H1 (cell line): ENCODE measurements at regions not wholly inside any gene's neighbourhood (a gene's known extent, or its start where the extent isn't known, plus 50 kb on each side); places are given as distances from the start of the nearest gene placed in this dataset.

Experiments
- CTCF ChIA-PET: fragments of 300-600 bp; sonication (Branson Sonifier 250); formaldehyde crosslinking; loops from one replicate; lab custom pipeline; 2021; ENCODE audit not compliant: partially characterized antibody; lab: Charles Lee
- POLR2A ChIA-PET: fragments of 300-600 bp; sonication (Branson Sonifier 250); formaldehyde crosslinking; loops from one replicate; lab custom pipeline; 2021; ENCODE audit warnings: inconsistent platforms; ENCODE audit not compliant: partially characterized antibody; lab: Charles Lee
- DNase-seq, 2 experiments: peaks; one replicate each; pipeline versions ENCODE4 v3.0.0 to v3.0.0-alpha.2; 2010 to 2022; ENCODE audit warnings: low spot score in 2 of 2, low read depth in 1 of 2, mixed read lengths in 1 of 2
- FAIRE-seq: peaks from 2 replicates; lab custom pipeline; 2011; peaks lifted over from hg19 to GRCh38; lab: Jason Lieb, UNC
- H2AFZ ChIP-seq: 2 replicates; pipeline ENCODE4 v1.8.1; 2012; ENCODE audit warnings: low read length, inconsistent platforms
- H2AK5ac ChIP-seq: 2 replicates; pipeline ENCODE4 v1.6.1; 2013; ENCODE audit warnings: low read depth, low read length
- H2BK120ac ChIP-seq: replicated peaks from 2 replicates; pipeline ENCODE3; 2013; ENCODE audit warnings: low read depth, low read length, inconsistent platforms
- H2BK12ac ChIP-seq: 2 replicates; pipeline ENCODE4 v1.6.1; 2013; ENCODE audit warnings: low read depth, low read length
- H2BK15ac ChIP-seq: 2 replicates; pipeline ENCODE4 v1.6.1; 2013; ENCODE audit warnings: low read length
- H2BK20ac ChIP-seq: 2 replicates; pipeline ENCODE4 v1.6.1; 2013; ENCODE audit warnings: low read length
- H2BK5ac ChIP-seq: 2 replicates; pipeline ENCODE4 v1.6.1; 2013; ENCODE audit warnings: low read depth, low read length
- H3K14ac ChIP-seq: 2 replicates; pipeline ENCODE4 v1.6.1; 2013; ENCODE audit warnings: inconsistent platforms; ENCODE audit not compliant: insufficient read length
- H3K18ac ChIP-seq: 2 replicates; pipeline ENCODE4 v1.6.1; 2013; ENCODE audit warnings: low read length; ENCODE audit errors: extremely low read depth
- H3K23ac ChIP-seq: 2 replicates; pipeline ENCODE4 v1.6.1; 2013; ENCODE audit warnings: inconsistent platforms; ENCODE audit not compliant: insufficient read length
- H3K23me2 ChIP-seq: 2 replicates; pipeline ENCODE4 v1.6.1; 2013; ENCODE audit warnings: low read depth, low read length
- H3K27ac ChIP-seq: 2 replicates; pipeline ENCODE4 v1.6.1; 2011; ENCODE audit warnings: low read depth, low read length, inconsistent platforms
- H3K27me3 ChIP-seq, 4 experiments: replicated peaks in 1 of 4; 1 replicate in 1 of 4; 2 replicates in 3 of 4; pipeline versions ENCODE4 v1.6.1 to v1.8.1; 2011 to 2013; ENCODE audit warnings: low read length in 3 of 4, mild to moderate bottlenecking in 3 of 4, inconsistent platforms in 2 of 4, mixed read lengths in 2 of 4, moderate library complexity in 1 of 4; ENCODE audit not compliant: control insufficient read depth in 3 of 4, insufficient read depth in 3 of 4; ENCODE audit errors: extremely low read depth in 1 of 4
- H3K36me3 ChIP-seq, 4 experiments: 2 replicates each; pipeline versions ENCODE4 v1.6.1 to v1.8.1; 2011 to 2013; ENCODE audit warnings: mild to moderate bottlenecking in 4 of 4, low read length in 3 of 4, moderate library complexity in 2 of 4, control low read depth in 1 of 4, inconsistent platforms in 1 of 4; ENCODE audit not compliant: insufficient read depth in 4 of 4, control insufficient read depth in 2 of 4
- H3K4ac ChIP-seq: replicated peaks from 2 replicates; pipeline ENCODE3; 2013; ENCODE audit warnings: low read length, low read depth, mixed read lengths, inconsistent platforms; ENCODE audit not compliant: insufficient read length
- H3K4me1 ChIP-seq, 4 experiments: replicated peaks in 1 of 4; 1 replicate in 1 of 4; 2 replicates in 3 of 4; pipeline versions ENCODE4 v1.6.1 to v1.8.1; 2011 to 2013; ENCODE audit warnings: low read length in 3 of 4, inconsistent platforms in 2 of 4, mixed read lengths in 1 of 4; ENCODE audit not compliant: insufficient read depth in 4 of 4, control insufficient read depth in 3 of 4
- H3K4me2 ChIP-seq, 2 experiments: 2 replicates each; pipeline versions ENCODE4 v1.6.1 to v1.8.1; 2011 to 2013; ENCODE audit warnings: low read depth in 2 of 2, low read length in 2 of 2, control low read depth in 1 of 2, inconsistent platforms in 1 of 2, mild to moderate bottlenecking in 1 of 2; ENCODE audit not compliant: insufficient read depth in 1 of 2
- H3K4me3 ChIP-seq, 4 experiments: fragments of 200-600, 300-600 bp in 1 of 4; sonication (generic), shearing (Covaris generic), sonication (Bioruptor Twin) in 1 of 4; 2 replicates each; pipeline versions ENCODE4 v1.5.1 to v1.8.1; 2011 to 2016; ENCODE audit warnings: low read length in 4 of 4, low read depth in 3 of 4, control low read depth in 2 of 4, inconsistent platforms in 2 of 4, mild to moderate bottlenecking in 2 of 4, mixed read lengths in 1 of 4, moderate library complexity in 1 of 4; ENCODE audit not compliant: insufficient read depth in 2 of 4; ENCODE audit errors: extremely low read depth in 1 of 4
- H3K56ac ChIP-seq: replicated peaks from 2 replicates; pipeline ENCODE3; 2013; ENCODE audit warnings: low read depth, mild to moderate bottlenecking, mixed read lengths, low read length, inconsistent platforms; ENCODE audit not compliant: insufficient read length
- H3K79me1 ChIP-seq: 2 replicates; pipeline ENCODE4 v1.6.1; 2013; ENCODE audit warnings: low read depth, low read length, control low read depth
- H3K79me2 ChIP-seq, 2 experiments: 2 replicates each; pipeline versions ENCODE4 v1.6.1 to v1.8.1; 2012 to 2013; ENCODE audit warnings: low read length in 2 of 2, mild to moderate bottlenecking in 2 of 2, inconsistent platforms in 1 of 2; ENCODE audit not compliant: insufficient read depth in 2 of 2, control insufficient read depth in 1 of 2
- H3K9ac ChIP-seq, 4 experiments: replicated peaks in 1 of 4; 1 replicate in 1 of 4; 2 replicates in 3 of 4; pipeline versions ENCODE4 v1.6.1 to v1.8.1; 2011 to 2013; ENCODE audit warnings: low read depth in 3 of 4, low read length in 3 of 4, control low read depth in 2 of 4, mild to moderate bottlenecking in 2 of 4, moderate library complexity in 2 of 4, inconsistent platforms in 1 of 4; ENCODE audit errors: extremely low read depth in 1 of 4
- H3K9me3 ChIP-seq, 2 experiments: 2 replicates each; pipeline versions ENCODE4 v1.6.1 to v1.8.1; 2012 to 2013; ENCODE audit warnings: mild to moderate bottlenecking in 2 of 2, moderate library complexity in 2 of 2, control low read depth in 1 of 2, inconsistent platforms in 1 of 2, low read depth in 1 of 2, low read length in 1 of 2, mixed read lengths in 1 of 2; ENCODE audit not compliant: insufficient read depth in 2 of 2
- H4K20me1 ChIP-seq, 2 experiments: replicated peaks in 1 of 2; 2 replicates each; pipeline versions ENCODE3 to v1.8.1; 2011 to 2013; ENCODE audit warnings: inconsistent platforms in 2 of 2, low read length in 2 of 2, mild to moderate bottlenecking in 1 of 2; ENCODE audit not compliant: insufficient read depth in 2 of 2, control insufficient read depth in 1 of 2
- H4K5ac ChIP-seq: 2 replicates; pipeline ENCODE4 v1.6.1; 2013; ENCODE audit warnings: low read length, low read depth, mixed read lengths, inconsistent platforms; ENCODE audit not compliant: insufficient read length
- H4K8ac ChIP-seq: 2 replicates; pipeline ENCODE4 v1.8.0; 2013; ENCODE audit warnings: mild to moderate bottlenecking, moderate library complexity, low read length, inconsistent platforms; ENCODE audit not compliant: insufficient read depth; ENCODE audit errors: extremely low read depth
- H4K91ac ChIP-seq: replicated peaks from 2 replicates; pipeline ENCODE3; 2013; ENCODE audit warnings: low read length, mixed read lengths, inconsistent platforms; ENCODE audit not compliant: insufficient read length
- CHD1 ChIP-seq: IDR thresholded peaks from 2 replicates; pipeline ENCODE4 v1.6.1; 2012; ENCODE audit warnings: low read depth, low read length, improper control_type of control experiment
- CREB1 ChIP-seq: IDR thresholded peaks from 2 replicates; pipeline ENCODE4 v1.6.1; 2012; ENCODE audit warnings: inconsistent platforms
- KDM1A ChIP-seq: fragments of 200-600, 300-600 bp; sonication (generic); IDR thresholded peaks from 2 replicates; pipeline ENCODE4 v1.7.1; 2016; ENCODE audit warnings: mild to moderate bottlenecking, low read length, borderline replicate concordance
- TF ChIP-seq, protein P1 (sequence below), 3 experiments: IDR thresholded peaks; 1 replicate in 2 of 3; 2 replicates in 1 of 3; pipeline versions ENCODE4 v1.5.1 to v1.6.1; 2011; ENCODE audit warnings: low read length in 3 of 3, mild to moderate bottlenecking in 3 of 3, inconsistent platforms in 2 of 3, low read depth in 1 of 3, moderate library complexity in 1 of 3; ENCODE audit not compliant: insufficient read depth in 1 of 3; ENCODE audit errors: control extremely low read depth in 1 of 3

DNA sequence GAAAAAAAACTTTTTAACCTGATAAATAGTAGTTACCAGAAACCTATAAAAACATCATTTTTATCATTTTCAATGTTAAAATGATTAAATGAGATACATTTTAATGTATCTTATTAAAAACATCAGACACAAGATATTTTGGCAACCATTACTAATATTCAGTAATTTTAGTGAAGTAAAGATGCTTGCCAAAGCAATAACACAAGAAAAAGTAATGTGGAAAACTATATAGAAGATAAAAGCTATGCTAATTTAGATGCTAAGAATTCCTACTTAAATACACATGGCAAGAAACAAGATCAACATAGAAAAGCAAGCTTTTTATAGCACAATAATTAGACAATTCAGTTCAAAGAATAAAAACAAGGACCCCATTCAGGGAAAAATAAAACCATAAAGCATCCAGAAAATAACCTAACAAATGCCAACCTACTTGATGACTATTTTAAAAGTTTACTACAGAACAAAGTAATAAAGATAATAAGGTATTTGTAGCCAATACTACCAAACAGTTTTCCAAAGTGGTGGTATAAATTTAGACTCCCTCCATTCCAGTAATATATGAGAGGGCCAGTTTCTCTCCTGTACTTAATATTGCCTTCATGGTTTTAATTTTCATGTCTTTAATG lies 489.5 kb downstream of the CDH2 start:
- TF ChIP-seq, protein P1, sequence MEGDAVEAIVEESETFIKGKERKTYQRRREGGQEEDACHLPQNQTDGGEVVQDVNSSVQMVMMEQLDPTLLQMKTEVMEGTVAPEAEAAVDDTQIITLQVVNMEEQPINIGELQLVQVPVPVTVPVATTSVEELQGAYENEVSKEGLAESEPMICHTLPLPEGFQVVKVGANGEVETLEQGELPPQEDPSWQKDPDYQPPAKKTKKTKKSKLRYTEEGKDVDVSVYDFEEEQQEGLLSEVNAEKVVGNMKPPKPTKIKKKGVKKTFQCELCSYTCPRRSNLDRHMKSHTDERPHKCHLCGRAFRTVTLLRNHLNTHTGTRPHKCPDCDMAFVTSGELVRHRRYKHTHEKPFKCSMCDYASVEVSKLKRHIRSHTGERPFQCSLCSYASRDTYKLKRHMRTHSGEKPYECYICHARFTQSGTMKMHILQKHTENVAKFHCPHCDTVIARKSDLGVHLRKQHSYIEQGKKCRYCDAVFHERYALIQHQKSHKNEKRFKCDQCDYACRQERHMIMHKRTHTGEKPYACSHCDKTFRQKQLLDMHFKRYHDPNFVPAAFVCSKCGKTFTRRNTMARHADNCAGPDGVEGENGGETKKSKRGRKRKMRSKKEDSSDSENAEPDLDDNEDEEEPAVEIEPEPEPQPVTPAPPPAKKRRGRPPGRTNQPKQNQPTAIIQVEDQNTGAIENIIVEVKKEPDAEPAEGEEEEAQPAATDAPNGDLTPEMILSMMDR (IDR thresholded peaks at IDR 0.05; ENCODE audit: control extremely low read depth in 1 of 3, insufficient read depth in 1 of 3, low read depth in 1 of 3, low read length in 3 of 3) = no peak
- TF ChIP-seq KDM1A (peak; percentile 65; the same call in 1 of the 2 replicates), CHD1 (no peak), CREB1 (no peak)
- TF ChIP-seq, all 59 proteins: peak for 1
- no peaks in the 10 kb centered on the region for H3K4me1 ChIP-seq

More for the DNA sequence above, 489.5 kb downstream of the CDH2 start:
- Histone ChIP-seq H3K23ac (no peak overlapping the region), H3K36me3 (no peaks in the 10 kb centered on the region), H2AFZ (no peak overlapping the region), H2BK120ac (no peak overlapping the region), H2BK20ac (no peak overlapping the region), H3K56ac (no peak overlapping the region), H4K5ac (no peak overlapping the region), H2BK12ac (no peak overlapping the region), H3K4me3 (no peak overlapping the region), H3K4me2 (no peak overlapping the region), H3K79me2 (no peaks in the 10 kb centered on the region), H4K20me1 (no peaks in the 10 kb centered on the region), H3K14ac (no peak overlapping the region), H3K9me3 (peaks cover 0 to 7% of the 10 kb centered on the region in 2 experiments; a peak in 1 of 4 replicates), H3K79me1 (no peaks in the 10 kb centered on the region), H3K27ac (no peak overlapping the region), H3K27me3 (no peaks in the 10 kb centered on the region), H4K8ac (no peak overlapping the region), H3K18ac (no peak overlapping the region), H4K91ac (no peak overlapping the region), H3K9ac (no peak overlapping the region), H2BK5ac (no peak overlapping the region), H3K4ac (no peak overlapping the region), H2BK15ac (no peak overlapping the region), H2AK5ac (no peak overlapping the region), H3K23me2 (no peaks in the 10 kb centered on the region)
- CTCF ChIA-PET = interaction anchor here (1.0 kb wide), 1 partner anchor 10 kb away, joined by 3 read pairs; no protein-coding TSS in a partner anchor
- POLR2A ChIA-PET = no interaction called here
- DNase-seq (no peak), FAIRE-seq (no peak)
